ENCODE measurements at regions not wholly inside any gene's neighbourhood (a gene's known extent, or its start where the extent isn't known, plus 50 kb on each side); places are given as distances from the start of the nearest gene placed in this dataset.

- ATAC-seq: no peak
- Mint-ChIP-seq H3K9me3 (peaks cover 0 to 7% (median 0%) of the 10 kb centered on the region in 9 donors), H3K27me3 (peaks cover 5 to 38% (median 12%) of the 10 kb centered on the region in 5 donors), H3K27ac (no peak overlapping the region), H3K36me3 (no peaks in the 10 kb centered on the region), H3K4me1 (no peaks in the 10 kb centered on the region), H3K4me3 (no peak overlapping the region)
- POLR2A ChIA-PET: no interaction called here
- no peak for DNase-seq
Observed at GRCh38 chr18:8479789-8480188, 129.4 kb upstream of the RAB12 start.

GRCh38 chr18:8480506-8481328 is 128.5 kb upstream of the RAB12 start:
- POLR2A ChIA-PET: no interaction called here
- H3K4me3 Mint-ChIP-seq: no peak overlapping the region
- H3K4me1 Mint-ChIP-seq: no peaks in the 10 kb centered on the region
- DNase-seq: no peak
- no peaks in the 10 kb centered on the region for H3K36me3 Mint-ChIP-seq
- no peak overlapping the region for H3K27ac Mint-ChIP-seq
- peaks cover 0 to 7% (median 0%) of the 10 kb centered on the region in 9 donors for H3K9me3 Mint-ChIP-seq
- ATAC-seq: no peak
- peaks cover 2 to 36% (median 9%) of the 10 kb centered on the region in 5 donors for H3K27me3 Mint-ChIP-seq

- no peak overlapping the region for H3K4me3 Mint-ChIP-seq
- POLR2A ChIA-PET: no interaction called here
- no peak for ATAC-seq
- H3K9me3 Mint-ChIP-seq: peaks cover 0 to 2% (median 0%) of the 10 kb centered on the region in 9 donors
- H3K4me1 Mint-ChIP-seq: no peaks in the 10 kb centered on the region
- H3K27ac Mint-ChIP-seq: no peak overlapping the region
- peaks cover 0 to 20% (median 1%) of the 10 kb centered on the region in 5 donors for H3K27me3 Mint-ChIP-seq
- no peaks in the 10 kb centered on the region for H3K36me3 Mint-ChIP-seq
- DNase-seq: no peak
Observed at GRCh38 chr18:8484951-8485350, 124.3 kb upstream of the RAB12 start.

- Mint-ChIP-seq H3K4me3 (no peak overlapping the region), H3K36me3 (peaks cover 0 to 2% (median 0%) of the 10 kb centered on the region in 3 donors), H3K27me3 (peaks cover 0 to 15% (median 5%) of the 10 kb centered on the region in 5 donors), H3K27ac (no peak overlapping the region), H3K9me3 (peaks cover 0 to 3% (median 0%) of the 10 kb centered on the region in 9 donors), H3K4me1 (no peaks in the 10 kb centered on the region)
- DNase-seq: no peak
- ATAC-seq: no peak
- POLR2A ChIA-PET: no interaction called here
Observed at GRCh38 chr18:8489761-8490160, 119.5 kb upstream of the RAB12 start.

GRCh38 chr18:8491516-8491915 is 117.7 kb upstream of the RAB12 start:
- H3K36me3 Mint-ChIP-seq: peaks cover 0 to 2% (median 0%) of the 10 kb centered on the region in 3 donors
- peaks cover 0 to 21% (median 5%) of the 10 kb centered on the region in 5 donors for H3K27me3 Mint-ChIP-seq
- no peaks in the 10 kb centered on the region for H3K4me1 Mint-ChIP-seq
- no peak overlapping the region for H3K27ac Mint-ChIP-seq
- POLR2A ChIA-PET: no interaction called here
- ATAC-seq (no peak), DNase-seq (no peak)
- peaks cover 0 to 3% (median 0%) of the 10 kb centered on the region in 9 donors for H3K9me3 Mint-ChIP-seq
- no peak overlapping the region for H3K4me3 Mint-ChIP-seq

- ATAC-seq (no peak), DNase-seq (no peak)
- Mint-ChIP-seq H3K27me3 (peaks cover 0 to 21% (median 7%) of the 10 kb centered on the region in 5 donors), H3K27ac (no peak overlapping the region), H3K4me1 (no peaks in the 10 kb centered on the region), H3K4me3 (no peak overlapping the region), H3K36me3 (peaks cover 0 to 2% (median 0%) of the 10 kb centered on the region in 3 donors), H3K9me3 (peaks cover 0 to 3% (median 0%) of the 10 kb centered on the region in 9 donors)
- POLR2A ChIA-PET: no interaction called here
Observed at GRCh38 chr18:8493141-8493540, 116.1 kb upstream of the RAB12 start.

GRCh38 chr18:8496186-8496585 is 113.1 kb upstream of the RAB12 start:
- Mint-ChIP-seq H3K9me3 (peaks cover 0 to 10% (median 0%) of the 10 kb centered on the region in 9 donors), H3K27me3 (peaks cover 1 to 23% (median 13%) of the 10 kb centered on the region in 5 donors), H3K27ac (no peak overlapping the region), H3K36me3 (peaks cover 0 to under 1% (median 0%) of the 10 kb centered on the region in 3 donors), H3K4me3 (no peak overlapping the region), H3K4me1 (no peaks in the 10 kb centered on the region)
- DNase-seq (no peak), ATAC-seq (no peak)
- POLR2A ChIA-PET: no interaction called here

GRCh38 chr18:8498905-8499304 is 110.3 kb upstream of the RAB12 start:
- Mint-ChIP-seq H3K27ac (no peak overlapping the region), H3K36me3 (no peaks in the 10 kb centered on the region), H3K27me3 (peaks cover 1 to 27% (median 14%) of the 10 kb centered on the region in 5 donors), H3K4me1 (no peaks in the 10 kb centered on the region), H3K4me3 (no peak overlapping the region), H3K9me3 (peaks cover 0 to 10% (median 0%) of the 10 kb centered on the region in 9 donors)
- POLR2A ChIA-PET: no interaction called here
- DNase-seq: no peak
- ATAC-seq: no peak

GRCh38 chr18:8499810-8500675 is 109.2 kb upstream of the RAB12 start:
- no peak overlapping the region for H3K27ac Mint-ChIP-seq
- H3K4me3 Mint-ChIP-seq: no peak overlapping the region
- H3K4me1 Mint-ChIP-seq: no peaks in the 10 kb centered on the region
- DNase-seq (no peak), ATAC-seq (no peak)
- POLR2A ChIA-PET: no interaction called here
- peaks cover 0 to 10% (median 1%) of the 10 kb centered on the region in 9 donors for H3K9me3 Mint-ChIP-seq
- H3K36me3 Mint-ChIP-seq: no peaks in the 10 kb centered on the region
- H3K27me3 Mint-ChIP-seq: peaks cover 1 to 36% (median 20%) of the 10 kb centered on the region in 5 donors

GRCh38 chr18:8501044-8501443 is 108.2 kb upstream of the RAB12 start:
- DNase-seq (no peak), ATAC-seq (no peak)
- H3K4me1 Mint-ChIP-seq: no peaks in the 10 kb centered on the region
- H3K36me3 Mint-ChIP-seq: no peaks in the 10 kb centered on the region
- H3K4me3 Mint-ChIP-seq: no peak overlapping the region
- peaks cover 0 to 10% (median 3%) of the 10 kb centered on the region in 9 donors for H3K9me3 Mint-ChIP-seq
- H3K27ac Mint-ChIP-seq: no peak overlapping the region
- POLR2A ChIA-PET: no interaction called here
- H3K27me3 Mint-ChIP-seq: peaks cover 3 to 31% (median 15%) of the 10 kb centered on the region in 5 donors

- POLR2A ChIA-PET: no interaction called here
Observed at GRCh38 chr18:8503248-8503647, 106.0 kb upstream of the RAB12 start.

GRCh38 chr18:8504424-8504823 is 104.8 kb upstream of the RAB12 start:
- no peak for ATAC-seq
- no peaks in the 10 kb centered on the region for H3K4me1 Mint-ChIP-seq
- DNase-seq: no peak
- no peaks in the 10 kb centered on the region for H3K36me3 Mint-ChIP-seq
- no peak overlapping the region for H3K27ac Mint-ChIP-seq
- peaks cover 5 to 30% (median 13%) of the 10 kb centered on the region in 5 donors for H3K27me3 Mint-ChIP-seq
- peaks cover 0 to 3% (median 0%) of the 10 kb centered on the region in 9 donors for H3K9me3 Mint-ChIP-seq
- POLR2A ChIA-PET: no interaction called here
- no peak overlapping the region for H3K4me3 Mint-ChIP-seq

More at GRCh38 chr18:8503248-8503647, 106.0 kb upstream of the RAB12 start:
- ATAC-seq (no peak), DNase-seq (no peak)
- Mint-ChIP-seq H3K27me3 (peaks cover 5 to 30% (median 13%) of the 10 kb centered on the region in 5 donors), H3K36me3 (no peaks in the 10 kb centered on the region), H3K4me3 (no peak overlapping the region), H3K27ac (no peak overlapping the region), H3K9me3 (peaks cover 0 to 7% (median 0%) of the 10 kb centered on the region in 9 donors), H3K4me1 (no peaks in the 10 kb centered on the region)
